ENCODE measurements at regions not wholly inside any gene's neighbourhood (a gene's known extent, or its start where the extent isn't known, plus 50 kb on each side); places are given as distances from the start of the nearest gene placed in this dataset.

DNA sequence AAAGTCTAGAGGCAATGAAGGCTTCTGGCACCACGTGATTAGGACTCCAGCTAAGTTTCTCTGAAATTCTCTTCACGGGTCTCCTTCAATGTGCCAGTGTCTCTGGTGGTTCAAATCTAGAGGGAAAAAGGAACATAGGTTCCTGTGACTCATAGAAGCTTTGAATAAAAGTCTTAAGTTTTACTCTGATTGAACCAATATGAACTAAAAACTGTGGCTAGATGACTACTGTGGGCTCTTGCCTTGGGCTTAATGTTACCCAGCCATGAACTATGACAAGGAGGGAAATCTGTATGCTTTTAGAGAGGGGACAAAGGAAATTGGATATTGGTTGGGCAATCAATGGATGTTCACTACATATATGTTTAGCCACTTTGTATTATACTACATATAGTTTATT, 49.9 kb upstream of the TEX13D start (continued):
- TF ChIP-seq, protein P1, sequence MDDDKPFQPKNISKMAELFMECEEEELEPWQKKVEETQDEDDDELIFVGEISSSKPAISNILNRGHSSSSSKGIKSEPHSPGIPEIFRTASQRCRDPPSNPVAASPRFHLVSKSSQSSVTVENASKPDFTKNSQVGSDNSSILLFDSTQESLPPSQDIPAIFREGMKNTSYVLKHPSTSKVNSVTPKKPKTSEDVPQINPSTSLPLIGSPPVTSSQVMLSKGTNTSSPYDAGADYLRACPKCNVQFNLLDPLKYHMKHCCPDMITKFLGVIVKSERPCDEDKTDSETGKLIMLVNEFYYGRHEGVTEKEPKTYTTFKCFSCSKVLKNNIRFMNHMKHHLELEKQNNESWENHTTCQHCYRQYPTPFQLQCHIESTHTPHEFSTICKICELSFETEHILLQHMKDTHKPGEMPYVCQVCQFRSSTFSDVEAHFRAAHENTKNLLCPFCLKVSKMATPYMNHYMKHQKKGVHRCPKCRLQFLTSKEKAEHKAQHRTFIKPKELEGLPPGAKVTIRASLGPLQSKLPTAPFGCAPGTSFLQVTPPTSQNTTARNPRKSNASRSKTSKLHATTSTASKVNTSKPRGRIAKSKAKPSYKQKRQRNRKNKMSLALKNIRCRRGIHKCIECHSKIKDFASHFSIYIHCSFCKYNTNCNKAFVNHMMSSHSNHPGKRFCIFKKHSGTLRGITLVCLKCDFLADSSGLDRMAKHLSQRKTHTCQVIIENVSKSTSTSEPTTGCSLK (tag by site-specific recombination; IDR thresholded peaks at IDR 0.05), result no peak
- no peak for TF ChIP-seq ZNF791 (tag by site-specific recombination; IDR thresholded peaks at IDR 0.05)
- TF ChIP-seq, protein P2, sequence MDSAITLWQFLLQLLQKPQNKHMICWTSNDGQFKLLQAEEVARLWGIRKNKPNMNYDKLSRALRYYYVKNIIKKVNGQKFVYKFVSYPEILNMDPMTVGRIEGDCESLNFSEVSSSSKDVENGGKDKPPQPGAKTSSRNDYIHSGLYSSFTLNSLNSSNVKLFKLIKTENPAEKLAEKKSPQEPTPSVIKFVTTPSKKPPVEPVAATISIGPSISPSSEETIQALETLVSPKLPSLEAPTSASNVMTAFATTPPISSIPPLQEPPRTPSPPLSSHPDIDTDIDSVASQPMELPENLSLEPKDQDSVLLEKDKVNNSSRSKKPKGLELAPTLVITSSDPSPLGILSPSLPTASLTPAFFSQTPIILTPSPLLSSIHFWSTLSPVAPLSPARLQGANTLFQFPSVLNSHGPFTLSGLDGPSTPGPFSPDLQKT (IDR thresholded peaks at IDR 0.05; ENCODE audit: borderline replicate concordance, low read depth, low read length), result no peak
- TF ChIP-seq ZNF785 (tag by site-specific recombination; IDR thresholded peaks at IDR 0.05), result no peak
- TF ChIP-seq, protein P3, sequence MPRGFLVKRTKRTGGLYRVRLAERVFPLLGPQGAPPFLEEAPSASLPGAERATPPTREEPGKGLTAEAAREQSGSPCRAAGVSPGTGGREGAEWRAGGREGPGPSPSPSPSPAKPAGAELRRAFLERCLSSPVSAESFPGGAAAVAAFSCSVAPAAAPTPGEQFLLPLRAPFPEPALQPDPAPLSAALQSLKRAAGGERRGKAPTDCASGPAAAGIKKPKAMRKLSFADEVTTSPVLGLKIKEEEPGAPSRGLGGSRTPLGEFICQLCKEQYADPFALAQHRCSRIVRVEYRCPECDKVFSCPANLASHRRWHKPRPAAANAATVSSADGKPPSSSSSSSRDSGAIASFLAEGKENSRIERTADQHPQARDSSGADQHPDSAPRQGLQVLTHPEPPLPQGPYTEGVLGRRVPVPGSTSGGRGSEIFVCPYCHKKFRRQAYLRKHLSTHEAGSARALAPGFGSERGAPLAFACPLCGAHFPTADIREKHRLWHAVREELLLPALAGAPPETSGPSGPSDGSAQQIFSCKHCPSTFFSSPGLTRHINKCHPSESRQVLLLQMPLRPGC (tag by site-specific recombination; IDR thresholded peaks at IDR 0.05), result no peak
- TF ChIP-seq, protein P4, sequence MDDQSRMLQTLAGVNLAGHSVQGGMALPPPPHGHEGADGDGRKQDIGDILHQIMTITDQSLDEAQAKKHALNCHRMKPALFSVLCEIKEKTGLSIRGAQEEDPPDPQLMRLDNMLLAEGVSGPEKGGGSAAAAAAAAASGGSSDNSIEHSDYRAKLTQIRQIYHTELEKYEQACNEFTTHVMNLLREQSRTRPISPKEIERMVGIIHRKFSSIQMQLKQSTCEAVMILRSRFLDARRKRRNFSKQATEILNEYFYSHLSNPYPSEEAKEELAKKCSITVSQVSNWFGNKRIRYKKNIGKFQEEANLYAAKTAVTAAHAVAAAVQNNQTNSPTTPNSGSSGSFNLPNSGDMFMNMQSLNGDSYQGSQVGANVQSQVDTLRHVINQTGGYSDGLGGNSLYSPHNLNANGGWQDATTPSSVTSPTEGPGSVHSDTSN (CRISPR knock-in tag; IDR thresholded peaks at IDR 0.05), result no peak

Measured in HEK293 (cell line).